Kidney epithelial cell (primary cell): ENCODE measurements at regions not wholly inside any gene's neighbourhood (a gene's known extent, or its start where the extent isn't known, plus 50 kb on each side); places are given as distances from the start of the nearest gene placed in this dataset.

ENCODE experiments used
- DNase-seq: peaks from one replicate; pipeline ENCODE4 v3.0.0-alpha.2; 2010; ENCODE audit warnings: low read depth
- H3K27me3 ChIP-seq: 2 replicates; pipeline ENCODE4 v1.6.0; 2011; ENCODE audit warnings: low read length; ENCODE audit not compliant: control insufficient read depth, insufficient read depth
- H3K36me3 ChIP-seq: 2 replicates; pipeline ENCODE4 v1.5.1; 2011; ENCODE audit warnings: low read length; ENCODE audit not compliant: control insufficient read depth, insufficient read depth
- H3K4me3 ChIP-seq: 2 replicates; pipeline ENCODE4 v1.5.1; 2011; ENCODE audit warnings: low read depth, mild to moderate bottlenecking, control low read depth, low read length
- TF ChIP-seq, protein P1 (sequence below): IDR thresholded peaks from 2 replicates; pipeline ENCODE4 v1.5.1; 2011; ENCODE audit warnings: mild to moderate bottlenecking, moderate library complexity, low read length, control low read depth, inconsistent platforms; ENCODE audit not compliant: insufficient read depth, poor library complexity, severe bottlenecking

DNA sequence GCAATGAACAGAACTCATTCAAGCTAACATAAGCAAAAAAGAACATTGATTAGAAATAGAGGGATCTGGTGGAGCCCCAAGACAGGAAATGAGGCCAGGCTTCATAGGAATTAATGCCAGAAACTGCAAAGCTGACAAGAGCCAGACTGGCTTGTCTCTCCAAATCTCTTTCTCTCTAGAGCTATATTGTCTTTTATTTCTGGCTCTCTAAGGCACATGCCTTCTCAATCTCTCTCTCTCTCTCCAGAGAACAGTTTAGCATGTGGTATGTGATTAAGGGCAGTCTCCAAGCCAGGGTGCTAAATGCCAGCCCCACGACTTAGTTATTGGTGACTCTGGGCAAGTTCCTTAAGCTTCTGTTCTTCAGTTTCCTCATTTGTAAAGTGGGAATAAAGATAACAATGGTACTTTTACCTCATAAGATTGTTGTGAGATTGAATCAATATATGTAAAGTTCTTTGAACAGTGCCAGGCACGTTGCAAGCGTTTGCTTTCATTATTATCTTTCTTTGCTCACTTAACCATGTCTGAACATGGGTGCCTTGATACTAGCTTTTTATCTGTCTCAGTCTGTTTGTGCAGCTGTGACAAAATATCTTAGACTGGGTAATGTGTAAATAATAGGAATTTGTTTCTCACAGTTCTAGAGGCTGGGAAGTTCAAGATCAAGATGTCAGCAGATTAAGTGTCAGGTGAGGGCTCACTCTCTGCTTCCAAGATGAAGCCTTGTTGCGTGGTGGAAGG lies 123.2 kb downstream of the BDH1 start:
- Histone ChIP-seq H3K27me3 (no peaks in the 10 kb centered on the region), H3K36me3 (no peaks in the 10 kb centered on the region), H3K4me3 (no peak overlapping the region)
- TF ChIP-seq, protein P1, sequence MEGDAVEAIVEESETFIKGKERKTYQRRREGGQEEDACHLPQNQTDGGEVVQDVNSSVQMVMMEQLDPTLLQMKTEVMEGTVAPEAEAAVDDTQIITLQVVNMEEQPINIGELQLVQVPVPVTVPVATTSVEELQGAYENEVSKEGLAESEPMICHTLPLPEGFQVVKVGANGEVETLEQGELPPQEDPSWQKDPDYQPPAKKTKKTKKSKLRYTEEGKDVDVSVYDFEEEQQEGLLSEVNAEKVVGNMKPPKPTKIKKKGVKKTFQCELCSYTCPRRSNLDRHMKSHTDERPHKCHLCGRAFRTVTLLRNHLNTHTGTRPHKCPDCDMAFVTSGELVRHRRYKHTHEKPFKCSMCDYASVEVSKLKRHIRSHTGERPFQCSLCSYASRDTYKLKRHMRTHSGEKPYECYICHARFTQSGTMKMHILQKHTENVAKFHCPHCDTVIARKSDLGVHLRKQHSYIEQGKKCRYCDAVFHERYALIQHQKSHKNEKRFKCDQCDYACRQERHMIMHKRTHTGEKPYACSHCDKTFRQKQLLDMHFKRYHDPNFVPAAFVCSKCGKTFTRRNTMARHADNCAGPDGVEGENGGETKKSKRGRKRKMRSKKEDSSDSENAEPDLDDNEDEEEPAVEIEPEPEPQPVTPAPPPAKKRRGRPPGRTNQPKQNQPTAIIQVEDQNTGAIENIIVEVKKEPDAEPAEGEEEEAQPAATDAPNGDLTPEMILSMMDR, result no peak
- DNase-seq, result no peak

DNA sequence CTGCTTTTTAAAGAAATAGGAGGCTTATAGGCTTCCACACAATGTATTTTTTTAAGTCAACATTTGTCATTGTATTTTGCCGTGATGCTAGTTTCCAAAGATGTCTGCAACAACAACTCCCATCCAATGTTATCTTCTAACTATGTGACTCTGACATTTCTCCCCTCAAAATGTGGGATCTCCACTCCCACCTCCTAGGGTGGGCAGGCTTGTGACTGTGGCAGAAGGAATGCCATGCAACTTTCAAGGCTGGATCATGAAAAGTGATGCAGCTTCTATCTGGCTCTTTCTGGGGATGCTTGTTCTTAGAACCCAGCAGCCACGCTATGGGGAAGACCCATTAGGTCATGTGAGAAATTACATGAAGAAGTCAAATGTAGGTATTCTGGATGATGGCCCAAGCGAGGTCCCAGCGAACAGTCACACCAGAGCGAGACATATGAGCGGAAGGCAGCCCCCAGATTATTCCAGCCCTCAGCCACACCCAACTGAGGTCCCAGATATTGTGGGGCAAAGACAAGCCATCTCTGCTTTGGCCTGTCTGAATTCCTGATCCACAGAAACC lies 124.3 kb downstream of the BDH1 start:
- no peak for DNase-seq
- TF ChIP-seq, protein P1, result no peak
- H3K27me3 ChIP-seq, result no peaks in the 10 kb centered on the region
- no peaks in the 10 kb centered on the region for H3K36me3 ChIP-seq
- no peak overlapping the region for H3K4me3 ChIP-seq

DNA sequence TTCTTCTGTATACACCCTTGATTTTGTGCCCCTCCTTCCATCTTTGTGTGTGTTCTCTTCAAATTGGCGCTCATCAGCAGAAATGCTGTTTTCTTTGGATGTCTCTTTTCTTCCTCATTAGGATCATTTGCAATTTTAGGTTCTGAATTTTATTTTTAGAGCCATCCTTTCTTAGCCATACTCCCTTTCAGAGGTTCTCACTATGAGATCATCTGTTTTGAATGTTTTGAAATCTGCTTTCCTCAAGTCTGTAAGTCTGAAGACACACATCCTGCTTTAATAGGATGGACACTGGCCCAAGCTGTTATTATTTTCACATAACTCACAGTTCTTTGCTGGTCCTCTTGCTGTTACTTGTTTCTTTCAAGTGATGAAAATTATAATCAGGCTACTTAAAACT lies 124.8 kb downstream of the BDH1 start:
- Histone ChIP-seq H3K4me3 (no peak overlapping the region), H3K36me3 (no peaks in the 10 kb centered on the region), H3K27me3 (no peaks in the 10 kb centered on the region)
- TF ChIP-seq, protein P1, result no peak
- no peak for DNase-seq

DNA sequence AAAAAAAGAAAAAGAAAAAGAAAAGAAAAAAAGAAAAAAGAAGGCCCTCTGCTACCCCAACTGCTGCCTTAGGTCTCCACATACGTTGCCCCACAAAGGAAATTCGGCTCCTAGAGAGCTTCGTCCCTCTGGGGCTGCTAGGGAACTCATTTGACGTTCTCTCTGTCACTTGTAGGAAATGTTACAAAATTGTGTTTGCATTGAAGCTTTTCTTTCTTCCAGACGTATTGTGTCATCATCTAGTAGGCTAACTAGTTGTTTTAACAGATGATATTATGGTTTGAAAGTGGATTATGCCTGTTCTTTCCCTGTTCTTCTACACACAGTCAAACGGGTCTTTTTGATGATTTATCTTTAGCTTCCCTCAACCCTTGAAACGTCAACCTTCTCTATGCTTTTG lies 125.3 kb downstream of the BDH1 start:
- Histone ChIP-seq H3K36me3 (no peaks in the 10 kb centered on the region), H3K4me3 (no peak overlapping the region), H3K27me3 (no peaks in the 10 kb centered on the region)
- DNase-seq, result no peak
- TF ChIP-seq, protein P1, result no peak

DNA sequence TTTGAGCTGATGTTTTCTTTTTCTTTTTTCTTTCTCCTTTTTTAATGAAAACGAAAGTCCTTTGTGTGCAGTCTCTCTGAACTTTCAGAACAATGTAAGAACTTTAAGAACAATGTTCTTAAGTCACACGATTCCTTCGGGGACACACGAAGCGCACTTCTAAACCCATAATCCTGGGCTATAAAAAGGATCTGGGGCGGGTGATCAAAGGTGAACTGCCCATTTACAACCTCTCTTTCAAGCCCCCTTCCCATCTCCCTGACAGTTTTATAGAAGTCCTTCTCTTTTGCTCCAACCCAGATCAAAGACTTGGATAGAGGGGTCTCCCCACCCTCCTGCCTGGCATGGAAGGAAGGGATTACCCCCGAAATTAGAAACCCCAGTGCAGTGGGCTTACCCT lies 126.8 kb downstream of the BDH1 start:
- no peaks in the 10 kb centered on the region for H3K36me3 ChIP-seq
- H3K4me3 ChIP-seq, result no peak overlapping the region
- DNase-seq, result no peak
- no peaks in the 10 kb centered on the region for H3K27me3 ChIP-seq
- TF ChIP-seq, protein P1, result no peak
